ENCODE measurements at regions not wholly inside any gene's neighbourhood (a gene's known extent, or its start where the extent isn't known, plus 50 kb on each side); places are given as distances from the start of the nearest gene placed in this dataset.

DNA sequence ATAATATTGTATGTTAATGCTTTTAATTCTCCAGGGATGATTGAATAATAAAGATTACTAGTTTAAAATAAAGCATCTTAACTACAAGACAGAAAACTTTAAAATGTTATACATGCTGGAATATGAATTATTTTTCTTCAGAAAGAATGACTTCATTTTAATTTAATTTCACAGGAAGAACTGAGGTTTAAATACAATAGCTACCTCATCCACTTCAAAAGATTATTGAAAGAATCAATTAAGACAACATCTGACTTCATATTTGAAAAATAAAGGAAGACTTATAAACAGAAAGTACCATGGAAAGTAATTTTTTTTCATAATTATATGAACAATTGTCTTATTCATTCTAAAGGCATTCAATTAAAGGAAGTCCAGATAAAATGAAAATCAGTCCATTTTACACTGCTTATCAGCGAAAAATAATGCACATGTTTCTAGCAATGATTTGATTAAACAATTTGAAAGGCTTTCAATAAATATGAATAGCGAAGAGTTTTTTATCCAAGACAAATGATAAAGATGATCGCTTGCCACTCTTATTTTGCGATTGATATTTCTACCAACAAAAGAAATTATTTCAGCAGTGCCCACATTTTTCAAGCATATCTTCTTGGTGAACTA, 368.5 kb upstream of the OPRM1 start:
- TF ChIP-seq, protein P1, sequence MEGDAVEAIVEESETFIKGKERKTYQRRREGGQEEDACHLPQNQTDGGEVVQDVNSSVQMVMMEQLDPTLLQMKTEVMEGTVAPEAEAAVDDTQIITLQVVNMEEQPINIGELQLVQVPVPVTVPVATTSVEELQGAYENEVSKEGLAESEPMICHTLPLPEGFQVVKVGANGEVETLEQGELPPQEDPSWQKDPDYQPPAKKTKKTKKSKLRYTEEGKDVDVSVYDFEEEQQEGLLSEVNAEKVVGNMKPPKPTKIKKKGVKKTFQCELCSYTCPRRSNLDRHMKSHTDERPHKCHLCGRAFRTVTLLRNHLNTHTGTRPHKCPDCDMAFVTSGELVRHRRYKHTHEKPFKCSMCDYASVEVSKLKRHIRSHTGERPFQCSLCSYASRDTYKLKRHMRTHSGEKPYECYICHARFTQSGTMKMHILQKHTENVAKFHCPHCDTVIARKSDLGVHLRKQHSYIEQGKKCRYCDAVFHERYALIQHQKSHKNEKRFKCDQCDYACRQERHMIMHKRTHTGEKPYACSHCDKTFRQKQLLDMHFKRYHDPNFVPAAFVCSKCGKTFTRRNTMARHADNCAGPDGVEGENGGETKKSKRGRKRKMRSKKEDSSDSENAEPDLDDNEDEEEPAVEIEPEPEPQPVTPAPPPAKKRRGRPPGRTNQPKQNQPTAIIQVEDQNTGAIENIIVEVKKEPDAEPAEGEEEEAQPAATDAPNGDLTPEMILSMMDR (IDR thresholded peaks at IDR 0.05; ENCODE audit: insufficient read depth, low read depth, low read length), result no peak
- TF ChIP-seq EZH2 (IDR thresholded peaks at IDR 0.05; ENCODE audit: insufficient read depth, low read length), result no peak
